ENCODE measurements at regions not wholly inside any gene's neighbourhood (a gene's known extent, or its start where the extent isn't known, plus 50 kb on each side); places are given as distances from the start of the nearest gene placed in this dataset.
"Not testable (repeated sequence)": the region's sequence is repeated elsewhere in the genome, so short reads cannot be mapped to it uniquely, and the experiment has no call there.

DNA sequence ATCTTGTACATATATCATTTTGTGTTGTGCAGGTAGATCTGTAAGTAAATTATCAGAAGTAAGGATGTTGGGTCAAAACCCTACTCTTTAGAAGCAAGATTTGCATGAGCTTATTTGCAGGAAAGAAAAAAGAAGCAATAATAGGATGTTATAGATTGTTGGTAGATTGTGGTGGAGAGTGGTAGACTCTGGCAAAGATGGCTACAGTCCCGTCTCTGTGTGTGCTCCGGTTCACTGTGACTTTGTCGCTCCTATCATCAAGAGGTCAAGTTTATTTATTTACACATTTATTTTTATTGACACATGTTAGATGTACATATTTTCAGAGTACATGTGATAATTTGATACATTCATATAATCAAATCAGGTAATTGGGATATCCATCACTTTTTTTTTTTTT, 81.0 kb upstream of the NDUFV2 start:
- DNase-seq: no peak

GRCh38 chr18:9022397-9023155, 79.9 kb upstream of the NDUFV2 start:
- DNase-seq: no peak

- not testable (repeated sequence) for DNase-seq
Measured at GRCh38 chr18:9024031-9024646, 78.4 kb upstream of the NDUFV2 start.

DNA sequence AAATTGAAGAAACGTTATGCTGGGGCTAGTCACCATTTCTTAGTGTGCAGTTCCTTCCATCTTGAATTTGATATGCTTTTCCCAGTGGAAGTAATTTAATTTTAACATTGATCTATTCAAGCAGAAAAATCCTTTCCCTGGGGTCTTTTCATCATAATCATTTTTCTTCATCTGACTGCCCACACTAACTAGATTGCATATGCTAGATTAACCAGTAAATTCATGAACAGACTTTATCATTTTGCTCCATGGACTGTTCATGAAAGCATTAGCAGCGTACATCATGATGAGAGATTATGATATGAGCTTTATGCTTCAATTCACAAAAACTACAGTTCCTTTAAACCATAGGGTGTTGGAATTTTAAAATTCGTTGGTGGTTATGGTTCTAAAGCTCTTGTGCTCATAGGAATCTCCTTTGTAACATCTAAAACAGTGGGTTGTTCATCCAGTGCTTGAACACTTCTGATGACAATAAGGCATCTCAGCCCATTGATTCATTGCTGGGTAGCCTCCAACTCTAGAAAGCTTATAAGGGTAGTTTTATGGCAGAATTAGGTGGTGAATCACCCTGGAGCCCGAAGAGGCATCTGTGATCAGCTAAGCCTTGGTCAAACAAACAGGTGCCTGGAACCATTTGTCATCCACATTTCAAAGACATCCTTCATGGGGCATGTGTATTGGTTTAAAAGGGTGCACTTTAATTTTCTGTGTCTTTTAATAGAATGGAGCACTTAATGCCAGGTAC, 77.2 kb upstream of the NDUFV2 start:
- no peak for DNase-seq

GRCh38 chr18:9029131-9029530, 73.4 kb upstream of the NDUFV2 start:
- DNase-seq: no peak

GRCh38 chr18:9032519-9032918, 70.0 kb upstream of the NDUFV2 start:
- no peak for DNase-seq

DNA sequence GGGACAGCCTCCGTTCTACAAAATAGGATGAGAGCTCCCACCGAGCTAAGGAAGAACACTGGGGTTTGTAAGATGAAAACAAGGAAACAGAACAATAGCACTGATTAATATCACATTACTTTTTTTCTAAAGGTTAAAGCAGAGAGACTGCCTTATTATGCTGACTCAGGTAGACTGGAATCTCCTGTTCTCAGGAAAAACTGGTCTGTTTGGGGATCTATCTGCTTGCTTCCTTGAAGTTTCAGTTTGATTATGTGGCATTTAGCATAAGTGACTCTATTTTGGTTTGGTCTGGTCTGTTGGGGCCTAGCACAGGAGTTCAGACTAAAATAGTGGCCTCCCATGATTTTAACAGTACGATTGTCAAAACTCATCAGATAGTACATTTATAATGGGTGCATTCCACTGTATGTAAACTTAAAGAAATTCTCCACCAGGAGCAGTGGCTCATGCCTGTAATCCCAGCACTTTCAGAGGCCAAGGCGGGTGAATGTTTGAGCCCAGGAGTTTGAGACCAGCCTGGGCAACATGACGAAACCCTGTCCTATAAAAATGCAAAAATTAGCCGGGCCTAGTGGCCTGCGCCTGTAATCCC, 64.1 kb upstream of the NDUFV2 start:
- no peak for DNase-seq

DNA sequence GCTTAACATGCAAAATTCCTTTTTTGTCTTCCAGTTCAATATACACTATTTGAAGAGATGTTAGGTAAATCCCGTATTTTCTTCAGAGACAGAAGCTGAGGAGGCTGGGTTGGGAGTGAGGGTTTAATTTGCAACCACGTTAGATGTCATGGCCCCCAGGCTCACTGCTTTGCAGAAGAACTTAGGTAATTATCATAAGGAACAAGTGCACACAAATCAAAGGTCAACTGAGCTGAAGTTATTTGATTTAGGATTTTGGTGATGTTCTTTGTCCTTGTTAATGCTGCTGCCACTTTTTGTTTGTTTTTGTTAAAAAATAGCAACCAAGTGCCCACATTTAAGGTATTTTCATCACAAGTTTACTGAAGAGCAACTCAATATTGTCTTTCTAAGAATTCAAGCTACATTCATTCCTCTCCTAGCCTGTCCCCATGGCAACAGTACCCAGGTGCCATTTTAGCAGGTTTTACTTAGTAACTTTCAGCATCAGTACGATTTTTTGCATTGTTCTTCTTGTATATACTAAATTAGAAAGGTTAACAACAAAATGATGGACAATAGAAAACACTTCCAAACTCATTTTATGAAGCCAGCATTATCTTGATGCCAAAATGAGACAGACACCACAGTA, 62.9 kb upstream of the NDUFV2 start:
- no peak for DNase-seq

DNA sequence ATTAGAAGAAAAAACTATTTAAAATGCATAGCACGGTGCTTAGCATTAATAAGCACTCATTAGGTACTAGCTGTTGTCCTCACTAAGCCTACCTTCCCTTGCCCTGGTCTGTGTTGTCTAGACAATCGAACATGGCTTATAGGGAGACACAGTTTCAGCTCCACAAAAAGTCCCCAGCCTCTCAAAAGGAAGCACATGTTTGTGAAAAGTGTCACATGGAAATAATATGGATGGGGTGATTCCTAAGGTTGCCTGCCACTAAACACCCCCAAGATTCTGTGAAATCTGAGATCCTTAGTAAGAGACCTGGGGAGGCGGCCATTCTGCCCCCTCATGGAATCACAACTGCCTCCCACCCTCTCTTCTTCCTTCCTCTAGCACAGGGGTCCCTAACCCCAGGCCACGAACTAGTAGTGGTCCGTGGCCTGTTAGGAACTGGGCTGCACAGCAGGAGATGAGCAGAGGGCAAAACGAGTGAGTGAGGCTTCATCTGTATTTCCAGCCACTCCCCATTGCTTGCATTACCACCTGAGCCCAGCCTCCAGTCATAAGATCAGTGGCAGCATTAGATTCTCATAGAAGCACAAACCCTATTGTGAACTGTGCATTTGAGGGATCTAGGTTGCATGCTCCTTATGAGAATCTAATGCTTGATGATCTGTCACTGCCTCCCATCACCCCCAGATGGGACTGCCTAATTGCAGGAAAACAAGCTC, 59.6 kb upstream of the NDUFV2 start:
- DNase-seq: no peak

- DNase-seq: no peak
Measured at GRCh38 chr18:9043581-9043980, 58.9 kb upstream of the NDUFV2 start.

- DNase-seq: no peak
Measured at GRCh38 chr18:9047715-9048114, 54.8 kb upstream of the NDUFV2 start.

DNA sequence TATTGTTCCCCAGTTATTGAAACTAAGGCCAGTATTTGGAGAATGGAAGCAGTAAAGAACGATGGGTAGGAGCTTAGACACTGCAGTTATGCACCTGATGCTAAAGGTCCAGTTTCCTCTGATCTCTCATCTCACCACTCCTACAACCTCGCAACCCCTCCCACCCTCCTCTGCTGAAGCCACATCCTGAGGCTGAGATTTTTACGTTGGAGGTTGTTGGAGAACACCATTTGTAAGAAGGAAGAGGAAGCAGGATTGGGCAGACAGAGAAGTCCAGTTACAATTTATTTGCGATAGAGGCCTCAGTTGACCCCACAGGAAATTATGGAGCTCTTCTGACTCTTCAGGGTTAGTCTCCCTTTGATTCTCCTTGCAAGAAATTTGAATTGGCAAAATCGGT, 54.3 kb upstream of the NDUFV2 start:
- no peak for DNase-seq

- no peak for DNase-seq
Measured at GRCh38 chr18:9048808-9049494, 53.5 kb upstream of the NDUFV2 start.

DNA sequence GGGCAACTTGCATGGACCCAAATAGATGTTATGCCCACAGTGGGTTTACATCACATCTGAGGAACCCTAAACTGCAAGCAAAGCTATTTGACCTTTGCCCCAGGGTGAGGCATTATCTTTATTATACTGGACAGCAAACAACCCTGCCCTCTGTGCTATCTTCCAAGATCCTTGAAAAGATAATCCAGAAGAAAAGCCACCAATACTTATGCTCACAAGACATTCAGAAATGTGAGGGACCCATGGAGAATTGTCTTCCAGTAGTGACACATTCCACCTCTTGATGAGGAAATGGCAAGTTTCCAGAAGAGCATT, 53.0 kb upstream of the NDUFV2 start:
- DNase-seq: no peak

DNA sequence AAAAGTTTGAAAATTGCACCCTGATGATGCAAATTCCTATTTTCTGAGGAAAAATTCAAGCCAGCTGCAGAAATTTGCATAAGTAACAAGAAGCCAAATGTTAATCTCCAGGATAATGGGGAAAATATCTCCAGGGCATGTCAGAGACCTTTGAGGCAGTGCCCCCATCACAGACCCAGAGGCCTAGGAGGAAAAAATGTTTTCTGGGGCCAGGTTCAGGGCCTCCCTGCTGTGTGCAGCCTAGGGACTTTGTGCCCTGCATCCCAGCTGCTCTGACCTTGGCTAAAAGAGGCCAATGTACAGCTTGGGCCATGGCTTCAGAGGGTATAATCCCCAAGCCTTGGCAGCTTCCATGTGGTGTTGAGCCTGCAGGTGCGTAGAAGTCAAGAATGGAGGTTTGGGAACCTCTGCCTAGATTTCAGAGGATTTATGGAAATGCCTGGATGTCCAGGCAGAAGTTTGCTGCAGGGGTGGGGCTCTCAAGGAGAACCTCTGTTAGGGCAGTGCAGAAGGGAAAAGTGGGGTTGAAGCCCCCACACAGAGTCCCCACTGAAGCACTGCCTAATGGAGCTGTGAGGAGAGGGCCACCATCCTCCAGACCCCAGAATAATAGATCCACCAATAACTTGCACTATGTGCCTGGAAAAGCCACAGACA, 51.7 kb upstream of the NDUFV2 start:
- not testable (repeated sequence) for DNase-seq
